ENCODE measurements at regions not wholly inside any gene's neighbourhood (a gene's known extent, or its start where the extent isn't known, plus 50 kb on each side); places are given as distances from the start of the nearest gene placed in this dataset.

- no peaks in the 10 kb centered on the region for H3K36me3 ChIP-seq (ENCODE audit: control insufficient read depth in 2 of 2, extremely low read depth in 1 of 2, insufficient read depth in 2 of 2, low read length in 2 of 2)
- no peaks in the 10 kb centered on the region for H4K20me1 ChIP-seq (ENCODE audit: control insufficient read depth, extremely low read depth, insufficient read depth, low read length)
- no peak overlapping the region for H3K9ac ChIP-seq (ENCODE audit: control insufficient read depth, extremely low read depth, insufficient read depth, low read length)
- no peaks in the 10 kb centered on the region for H3K9me3 ChIP-seq (ENCODE audit: control insufficient read depth, low read depth, low read length)
- no peak overlapping the region for H3K27ac ChIP-seq (ENCODE audit: control insufficient read depth, insufficient read depth, low read length)
- no peak for DNase-seq (ENCODE audit: low read depth, low spot score)
- H3K79me2 ChIP-seq (ENCODE audit: control insufficient read depth, insufficient read depth, low read length): no peaks in the 10 kb centered on the region
- TF ChIP-seq, protein P1, sequence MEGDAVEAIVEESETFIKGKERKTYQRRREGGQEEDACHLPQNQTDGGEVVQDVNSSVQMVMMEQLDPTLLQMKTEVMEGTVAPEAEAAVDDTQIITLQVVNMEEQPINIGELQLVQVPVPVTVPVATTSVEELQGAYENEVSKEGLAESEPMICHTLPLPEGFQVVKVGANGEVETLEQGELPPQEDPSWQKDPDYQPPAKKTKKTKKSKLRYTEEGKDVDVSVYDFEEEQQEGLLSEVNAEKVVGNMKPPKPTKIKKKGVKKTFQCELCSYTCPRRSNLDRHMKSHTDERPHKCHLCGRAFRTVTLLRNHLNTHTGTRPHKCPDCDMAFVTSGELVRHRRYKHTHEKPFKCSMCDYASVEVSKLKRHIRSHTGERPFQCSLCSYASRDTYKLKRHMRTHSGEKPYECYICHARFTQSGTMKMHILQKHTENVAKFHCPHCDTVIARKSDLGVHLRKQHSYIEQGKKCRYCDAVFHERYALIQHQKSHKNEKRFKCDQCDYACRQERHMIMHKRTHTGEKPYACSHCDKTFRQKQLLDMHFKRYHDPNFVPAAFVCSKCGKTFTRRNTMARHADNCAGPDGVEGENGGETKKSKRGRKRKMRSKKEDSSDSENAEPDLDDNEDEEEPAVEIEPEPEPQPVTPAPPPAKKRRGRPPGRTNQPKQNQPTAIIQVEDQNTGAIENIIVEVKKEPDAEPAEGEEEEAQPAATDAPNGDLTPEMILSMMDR (optimal IDR thresholded peaks at IDR 0.05 in 1 of 3, IDR thresholded peaks at IDR 0.05 in 1 of 3, conservative IDR thresholded peaks at IDR 0.05 in 1 of 3; ENCODE audit: extremely low read depth in 1 of 3, insufficient read depth in 2 of 3, low read length in 3 of 3): no peak
- no peak for TF ChIP-seq EZH2 (IDR thresholded peaks at IDR 0.05; ENCODE audit: low read length)
- FAIRE-seq: no peak
- H3K27me3 ChIP-seq (ENCODE audit: control insufficient read depth, extremely low read depth, insufficient read depth, low read length): no peaks in the 10 kb centered on the region
- H3K9me1 ChIP-seq (ENCODE audit: control insufficient read depth, extremely low read depth, insufficient read depth, low read length): no peaks in the 10 kb centered on the region
- H3K4me2 ChIP-seq (ENCODE audit: control insufficient read depth, extremely low read depth, insufficient read depth, low read depth, low read length): no peak overlapping the region
- H3K4me3 ChIP-seq (ENCODE audit: control insufficient read depth in 2 of 3, extremely low read depth in 1 of 3, insufficient read depth in 2 of 3, low read depth in 1 of 3, low read length in 3 of 3): no peak overlapping the region
- H3K4me1 ChIP-seq (ENCODE audit: control insufficient read depth, extremely low read depth, insufficient read depth, low read length): no peaks in the 10 kb centered on the region
- dilution Hi-C loops (cut with MboI; ENCODE audit: extremely low pct_ligation_motif_present, low sequenced_read_pairs): no loop called here
- H2AFZ ChIP-seq (ENCODE audit: control insufficient read depth, low read length): no peak overlapping the region
Observed at GRCh38 chr2:128543646-128544045, 225.0 kb upstream of the HS6ST1 start.

DNA sequence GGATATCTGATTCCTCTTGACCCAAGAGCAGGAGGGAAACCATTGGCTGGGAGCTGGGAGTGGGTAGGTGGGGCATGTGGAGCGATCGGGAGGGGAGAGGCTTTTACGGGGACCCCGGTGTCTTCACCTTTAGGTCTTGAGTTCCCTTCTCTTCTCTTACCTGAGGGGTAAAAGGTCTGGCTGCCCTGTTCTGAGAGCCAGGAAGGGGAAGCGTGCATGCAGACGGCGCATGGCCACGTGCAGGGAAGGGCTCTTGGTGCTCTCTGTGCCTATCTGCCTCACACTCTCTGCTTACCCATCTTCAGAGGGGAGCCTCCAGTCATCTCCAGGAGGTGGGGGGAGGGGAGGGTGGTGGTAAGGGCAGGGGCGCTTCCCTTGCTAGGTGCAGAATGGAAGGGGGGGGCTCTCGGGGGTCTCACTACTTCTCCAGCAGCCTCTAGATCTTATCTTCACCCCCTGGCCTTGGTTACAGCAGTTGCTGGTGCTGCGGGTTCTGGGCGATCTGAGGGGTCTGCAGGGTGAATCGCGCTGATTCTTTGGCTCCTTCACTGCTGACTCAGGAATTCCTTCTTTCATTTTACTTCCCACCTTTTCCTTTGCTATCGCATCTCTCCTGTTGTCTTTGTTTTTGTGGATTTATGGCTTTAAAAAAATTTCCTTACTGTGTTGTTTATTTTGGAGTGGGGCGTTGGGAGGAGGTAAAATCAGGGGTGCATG is 225.8 kb upstream of the HS6ST1 start:
- Histone ChIP-seq H3K27ac (ENCODE audit: control insufficient read depth, insufficient read depth, low read length) (no peak overlapping the region), H3K9ac (ENCODE audit: control insufficient read depth, extremely low read depth, insufficient read depth, low read length) (no peak overlapping the region), H3K9me3 (ENCODE audit: control insufficient read depth, low read depth, low read length) (no peaks in the 10 kb centered on the region), H3K4me2 (ENCODE audit: control insufficient read depth, extremely low read depth, insufficient read depth, low read depth, low read length) (no peak overlapping the region), H3K4me1 (ENCODE audit: control insufficient read depth, extremely low read depth, insufficient read depth, low read length) (no peaks in the 10 kb centered on the region), H2AFZ (ENCODE audit: control insufficient read depth, low read length) (no peak overlapping the region), H3K27me3 (ENCODE audit: control insufficient read depth, extremely low read depth, insufficient read depth, low read length) (no peaks in the 10 kb centered on the region), H3K79me2 (ENCODE audit: control insufficient read depth, insufficient read depth, low read length) (no peaks in the 10 kb centered on the region), H4K20me1 (ENCODE audit: control insufficient read depth, extremely low read depth, insufficient read depth, low read length) (no peaks in the 10 kb centered on the region), H3K36me3 (ENCODE audit: control insufficient read depth in 2 of 2, extremely low read depth in 1 of 2, insufficient read depth in 2 of 2, low read length in 2 of 2) (no peaks in the 10 kb centered on the region), H3K4me3 (ENCODE audit: control insufficient read depth in 2 of 3, extremely low read depth in 1 of 3, insufficient read depth in 2 of 3, low read depth in 1 of 3, low read length in 3 of 3) (no peak overlapping the region), H3K9me1 (ENCODE audit: control insufficient read depth, extremely low read depth, insufficient read depth, low read length) (no peaks in the 10 kb centered on the region)
- TF ChIP-seq EZH2 (IDR thresholded peaks at IDR 0.05; ENCODE audit: low read length): no peak
- TF ChIP-seq, protein P1 (optimal IDR thresholded peaks at IDR 0.05 in 1 of 3, IDR thresholded peaks at IDR 0.05 in 1 of 3, conservative IDR thresholded peaks at IDR 0.05 in 1 of 3; ENCODE audit: extremely low read depth in 1 of 3, insufficient read depth in 2 of 3, low read length in 3 of 3): no peak
- FAIRE-seq: no peak
- no peak for DNase-seq (ENCODE audit: low read depth, low spot score)
- dilution Hi-C loops (cut with MboI; ENCODE audit: extremely low pct_ligation_motif_present, low sequenced_read_pairs): no loop called here
